LNCaP clone FGC (cell line): ENCODE measurements at regions not wholly inside any gene's neighbourhood (a gene's known extent, or its start where the extent isn't known, plus 50 kb on each side); places are given as distances from the start of the nearest gene placed in this dataset.
A peak's percentile ranks its signal among the peaks of the same experiment; 100 is the strongest.
"Not testable (repeated sequence)": the region's sequence is repeated elsewhere in the genome, so short reads cannot be mapped to it uniquely, and the experiment has no call there.

Experiments
- DNase-seq: peaks from one replicate; pipeline ENCODE4 v3.0.0-alpha.2; 2011; ENCODE audit warnings: low read depth
- H3K4me3 ChIP-seq: 2 replicates; pipeline ENCODE4 v1.5.1; 2011; ENCODE audit warnings: mild to moderate bottlenecking, low read depth, low read length, control low read depth

DNA sequence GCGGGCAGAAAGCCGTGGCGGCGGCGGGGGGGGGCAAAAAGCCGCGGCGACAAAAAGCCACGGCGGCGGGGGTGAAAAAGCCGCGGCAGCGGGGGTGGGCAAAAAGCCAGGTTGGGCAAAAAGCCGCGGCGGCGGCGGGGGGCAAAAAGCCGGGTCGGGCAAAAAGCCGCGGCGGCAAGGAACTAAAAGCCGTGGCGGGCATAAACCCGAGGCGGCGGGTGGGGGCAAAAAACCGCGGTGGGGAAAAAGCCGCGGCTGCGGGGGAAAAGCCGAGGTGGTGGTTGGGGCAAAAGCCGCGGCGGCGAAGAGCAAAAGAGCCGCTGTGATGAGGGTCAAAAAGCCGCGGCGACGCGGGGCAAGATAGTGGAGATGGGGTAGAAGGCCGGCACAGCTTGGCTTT lies 1834.2 kb downstream of the FOXD4L5 start:
- DNase-seq, H3K4me3 ChIP-seq: not testable (repeated sequence)

DNA sequence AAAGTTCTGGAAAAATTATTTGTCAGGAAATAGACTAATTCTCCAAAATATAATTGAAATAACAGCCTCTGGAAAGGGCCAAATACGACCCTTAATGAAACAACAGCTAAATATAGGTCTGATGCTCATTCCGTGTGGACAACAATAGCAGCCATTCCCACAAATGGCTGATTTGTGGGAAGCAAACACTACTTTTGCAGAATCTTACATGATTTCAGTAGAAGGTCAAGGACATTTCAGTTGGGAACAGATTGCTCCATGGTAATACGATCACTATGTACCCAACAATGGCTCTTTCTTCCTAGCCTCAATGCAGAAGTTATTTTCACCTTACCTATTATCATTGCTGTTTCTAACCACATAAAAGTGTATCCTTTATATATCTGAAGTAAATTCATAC lies 1859.9 kb downstream of the FOXD4L5 start:
- DNase-seq, H3K4me3 ChIP-seq: not testable (repeated sequence)

DNA sequence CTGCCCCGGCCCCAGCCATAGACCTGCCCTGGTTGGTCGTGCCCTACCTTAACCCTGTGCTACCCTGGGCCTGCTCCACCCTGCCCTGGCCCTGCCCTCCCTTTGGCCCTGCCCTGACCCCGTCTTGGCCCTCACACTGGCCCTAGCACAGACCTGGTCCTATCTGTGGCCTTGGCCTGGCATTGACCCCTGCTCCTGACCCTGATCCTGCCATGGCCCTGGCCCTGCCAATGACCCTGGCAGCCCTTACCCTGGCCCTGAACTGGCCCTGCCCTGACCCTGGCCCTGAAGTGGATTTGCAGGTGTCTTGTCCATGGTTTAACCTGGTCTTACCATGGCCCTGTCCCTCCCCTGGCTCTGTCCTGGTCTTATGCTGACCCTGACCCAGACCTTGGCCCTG lies 1894.1 kb downstream of the FOXD4L5 start:
- H3K4me3 ChIP-seq, DNase-seq: not testable (repeated sequence)

GRCh38 chr9:63385479-63385878 lies 1899.5 kb downstream of the FOXD4L5 start:
- not testable (repeated sequence) for DNase-seq, H3K4me3 ChIP-seq

GRCh38 chr9:63379864-63380263 lies 1905.1 kb downstream of the FOXD4L5 start:
- DNase-seq, H3K4me3 ChIP-seq: not testable (repeated sequence)

DNA sequence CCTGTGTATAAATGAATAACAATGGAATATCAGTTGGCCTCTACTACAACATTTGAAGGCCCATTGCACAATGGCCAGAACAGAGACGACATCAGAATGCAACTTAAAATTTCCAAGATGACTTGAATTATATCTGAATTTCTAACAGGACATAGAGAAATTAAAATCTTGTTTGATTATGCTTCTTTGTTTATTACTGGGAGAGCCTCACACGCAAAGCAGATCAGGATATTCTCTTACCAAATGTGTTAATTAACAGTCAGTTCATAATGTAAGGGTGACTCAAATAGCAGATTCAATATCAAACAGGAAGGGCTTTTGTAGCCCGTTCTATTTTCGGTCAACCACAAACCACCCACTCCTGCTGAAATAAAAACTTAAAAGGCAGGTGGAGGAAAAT lies 1930.8 kb downstream of the FOXD4L5 start:
- H3K4me3 ChIP-seq, DNase-seq: not testable (repeated sequence)

DNA sequence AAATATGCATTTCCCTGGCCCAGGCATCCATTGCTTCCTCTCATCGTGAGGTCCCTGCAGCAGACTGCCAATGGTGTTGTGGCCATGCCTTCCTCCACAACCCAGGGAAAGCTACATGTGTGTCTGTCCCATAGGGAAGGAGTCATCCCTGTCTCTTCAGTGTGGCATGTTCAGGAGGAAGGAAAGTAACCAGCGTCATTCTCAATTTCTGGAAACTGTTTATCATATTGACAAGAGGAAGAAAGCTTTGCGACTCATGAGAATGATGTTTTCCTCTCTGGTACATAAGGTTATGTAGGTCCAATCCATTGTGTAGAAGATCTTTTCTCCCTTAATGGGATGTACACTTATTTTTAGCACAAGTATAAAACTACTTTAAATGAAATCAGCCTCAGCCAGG lies 1937.7 kb downstream of the FOXD4L5 start:
- not testable (repeated sequence) for H3K4me3 ChIP-seq, DNase-seq

- peak; percentile 53 for DNase-seq
- H3K4me3 ChIP-seq, result not testable (repeated sequence)
These were observed 1938.5 kb downstream of the FOXD4L5 start for GRCh38 chr9:63346310-63347048.

DNA sequence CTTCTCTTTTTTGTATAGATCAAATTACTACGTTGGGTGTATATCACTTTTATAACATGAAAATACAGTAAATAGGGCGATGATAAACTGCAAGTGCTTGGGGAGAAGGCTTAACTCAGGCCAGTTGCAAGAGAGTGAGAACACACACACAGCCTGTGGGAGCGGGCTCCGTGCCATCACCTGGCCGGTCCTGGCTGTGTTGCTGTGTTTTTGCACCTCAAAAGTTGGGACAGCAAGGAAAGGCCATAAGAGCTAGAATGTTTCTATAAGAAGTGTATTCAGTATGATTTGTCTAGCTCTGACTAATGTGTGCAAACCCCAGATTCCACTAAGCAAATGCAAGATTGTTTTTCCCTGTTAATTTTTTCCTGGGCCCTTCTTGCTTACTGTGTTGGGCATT lies 1940.6 kb downstream of the FOXD4L5 start:
- H3K4me3 ChIP-seq, DNase-seq: not testable (repeated sequence)

GRCh38 chr9:63342528-63342927 lies 1942.5 kb downstream of the FOXD4L5 start:
- DNase-seq, H3K4me3 ChIP-seq: not testable (repeated sequence)

DNA sequence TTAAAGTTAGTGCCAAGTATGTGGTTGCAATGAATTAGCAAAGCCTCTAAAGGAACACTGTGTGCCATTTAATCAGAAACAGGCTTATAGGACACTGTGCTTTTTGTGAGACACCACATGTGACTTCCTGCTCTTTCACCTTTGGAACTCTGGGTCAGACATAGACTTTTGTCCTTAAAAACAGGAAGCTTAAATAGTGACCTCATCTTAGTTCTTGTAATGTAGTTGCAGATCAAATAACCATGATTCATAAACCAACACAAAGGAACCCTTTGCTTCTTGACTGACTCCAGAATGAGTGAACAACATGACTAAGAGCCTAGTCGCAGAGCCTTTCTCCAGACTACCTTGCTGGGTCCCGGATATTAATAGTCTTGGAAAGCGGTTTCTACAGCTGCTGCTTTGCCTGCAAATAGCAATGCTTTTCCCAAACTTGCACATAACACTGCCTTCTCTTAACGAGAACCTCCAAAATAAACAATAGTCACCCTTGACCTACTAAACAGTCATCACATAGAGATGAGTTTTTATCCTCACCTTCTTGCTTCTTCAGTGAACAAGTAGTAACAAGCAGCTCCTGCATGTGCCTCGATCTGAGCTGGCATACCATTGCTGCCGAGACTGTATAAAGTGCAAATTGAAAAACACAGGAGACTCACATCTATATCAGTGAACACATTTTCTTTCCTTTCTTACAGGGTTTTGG lies 1947.0 kb downstream of the FOXD4L5 start:
- not testable (repeated sequence) for H3K4me3 ChIP-seq
- peak; percentile 6 for DNase-seq

GRCh38 chr9:63335286-63335685 lies 1949.7 kb downstream of the FOXD4L5 start:
- DNase-seq, H3K4me3 ChIP-seq: not testable (repeated sequence)

DNA sequence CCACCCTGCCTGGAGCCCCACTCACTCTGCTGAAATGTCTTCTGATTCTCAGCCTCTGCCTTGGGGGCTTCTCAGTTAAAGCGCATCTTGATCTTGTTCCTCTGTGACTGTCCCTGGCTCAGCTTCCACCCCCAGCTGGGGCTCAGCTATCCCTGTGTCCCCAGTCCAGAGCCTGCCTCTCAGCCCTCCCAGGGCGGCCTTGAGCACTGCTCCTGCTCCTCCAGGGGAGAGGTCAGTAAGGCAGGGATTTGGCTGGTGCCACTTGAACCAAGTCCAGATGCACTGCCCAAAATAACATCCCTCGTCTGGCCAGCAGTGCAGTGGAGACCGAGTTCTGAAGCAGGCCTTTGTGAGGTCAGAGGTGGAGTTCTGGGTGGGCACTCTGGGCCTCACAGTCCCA lies 1950.8 kb downstream of the FOXD4L5 start:
- not testable (repeated sequence) for H3K4me3 ChIP-seq, DNase-seq

- DNase-seq, H3K4me3 ChIP-seq: not testable (repeated sequence)
These were observed 1951.9 kb downstream of the FOXD4L5 start for GRCh38 chr9:63333083-63333482.

DNA sequence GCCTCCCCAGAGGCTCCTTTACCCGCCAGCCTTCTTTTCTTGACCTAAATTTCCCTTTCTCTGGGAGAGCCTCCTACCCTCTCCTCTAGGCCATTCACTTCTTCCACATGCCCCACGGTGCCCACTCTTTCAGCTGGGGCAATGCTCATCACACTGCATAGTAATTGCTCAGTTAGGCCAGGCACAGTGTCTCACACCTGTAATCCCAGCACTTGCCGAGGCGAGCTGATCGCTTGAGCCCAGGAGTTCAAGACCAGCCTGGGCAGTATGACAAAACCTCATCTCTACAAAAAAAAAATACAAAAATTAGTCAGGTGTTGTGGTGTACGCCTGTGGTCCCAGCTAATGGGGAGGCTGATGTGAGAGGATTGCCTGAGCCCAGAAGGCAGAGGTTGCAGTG lies 1956.7 kb downstream of the FOXD4L5 start:
- DNase-seq, H3K4me3 ChIP-seq: not testable (repeated sequence)

GRCh38 chr9:63327211-63327610 lies 1957.8 kb downstream of the FOXD4L5 start:
- H3K4me3 ChIP-seq, result not testable (repeated sequence)
- peak; percentile 25 for DNase-seq

DNA sequence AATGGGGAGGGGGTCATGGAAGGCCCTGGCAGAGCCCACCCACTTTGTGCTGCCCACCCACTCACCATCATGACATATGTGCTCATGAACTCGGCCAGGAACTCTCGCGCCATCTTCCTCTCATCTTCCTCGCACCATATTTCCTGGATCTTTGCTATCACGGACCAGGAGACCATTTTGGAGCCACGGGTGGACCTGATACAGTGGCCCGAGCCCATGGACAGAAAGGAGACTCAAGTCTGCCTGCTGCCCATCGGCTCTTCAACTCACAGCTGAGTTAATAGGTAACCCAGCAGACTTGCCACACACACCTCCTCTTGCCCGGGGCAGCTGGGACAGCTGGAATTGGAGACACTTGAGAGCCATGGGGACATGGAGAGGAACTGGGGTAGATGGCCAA lies 1958.3 kb downstream of the FOXD4L5 start:
- DNase-seq, H3K4me3 ChIP-seq: not testable (repeated sequence)

DNA sequence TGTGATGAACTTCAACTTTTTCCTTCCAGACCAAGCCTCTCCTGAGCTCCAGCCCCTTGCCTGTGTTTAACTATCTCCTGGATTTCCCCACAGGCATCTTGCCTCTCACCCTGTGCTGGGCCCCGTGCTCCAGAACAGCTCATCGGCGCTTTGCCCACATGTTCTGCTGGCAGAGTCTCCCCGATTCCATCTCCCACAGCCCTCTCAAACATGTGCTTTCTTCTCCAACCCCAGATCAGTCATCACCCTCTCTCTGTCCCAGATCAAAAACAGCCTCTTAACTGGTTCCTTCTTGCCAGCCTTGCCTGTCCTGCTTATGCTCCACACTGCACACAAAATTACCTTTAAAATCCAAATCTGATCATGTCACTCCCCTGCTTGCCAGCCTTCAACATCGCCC lies 1959.3 kb downstream of the FOXD4L5 start:
- not testable (repeated sequence) for H3K4me3 ChIP-seq, DNase-seq

GRCh38 chr9:63318093-63318492 lies 1966.9 kb downstream of the FOXD4L5 start:
- DNase-seq, H3K4me3 ChIP-seq: not testable (repeated sequence)

- not testable (repeated sequence) for H3K4me3 ChIP-seq, DNase-seq
These were observed 1969.6 kb downstream of the FOXD4L5 start for GRCh38 chr9:63315387-63315786.
